H9 (cell line): ENCODE measurements at regions not wholly inside any gene's neighbourhood (a gene's known extent, or its start where the extent isn't known, plus 50 kb on each side); places are given as distances from the start of the nearest gene placed in this dataset.

Experiments used
- DNase-seq: peaks from one replicate; pipeline ENCODE4 v3.0.0-alpha.2; 2017
- H2AFZ ChIP-seq: one replicate; pipeline ENCODE4 v1.6.1; 2013; ENCODE audit warnings: mild to moderate bottlenecking, low read length, control low read depth, moderate library complexity
- H2AK5ac ChIP-seq: 2 replicates; pipeline ENCODE4 v1.6.1; 2013; ENCODE audit warnings: low read length, control low read depth, mixed read lengths; ENCODE audit not compliant: insufficient read length
- H2BK120ac ChIP-seq: one replicate; pipeline ENCODE4 v1.6.1; 2013; ENCODE audit warnings: low read depth, mild to moderate bottlenecking, low read length, control low read depth, inconsistent platforms; ENCODE audit not compliant: poor library complexity, severe bottlenecking
- H2BK12ac ChIP-seq: 2 replicates; pipeline ENCODE4 v1.6.1; 2013; ENCODE audit warnings: low read length, control low read depth, mixed read lengths, low read depth; ENCODE audit not compliant: insufficient read length
- H2BK15ac ChIP-seq: 2 replicates; pipeline ENCODE4 v1.6.1; 2013; ENCODE audit warnings: low read depth, low read length, control low read depth
- H2BK20ac ChIP-seq: one replicate; pipeline ENCODE4 v1.6.1; 2013; ENCODE audit warnings: low read depth, mild to moderate bottlenecking, low read length, control low read depth, inconsistent platforms; ENCODE audit not compliant: poor library complexity, severe bottlenecking
- H2BK5ac ChIP-seq: 2 replicates; pipeline ENCODE4 v1.6.1; 2013; ENCODE audit warnings: low read length, control low read depth, mixed read lengths; ENCODE audit not compliant: insufficient read length
- H3K14ac ChIP-seq: 2 replicates; pipeline ENCODE4 v1.6.1; 2013; ENCODE audit warnings: low read length, control low read depth; ENCODE audit not compliant: insufficient read depth
- H3K18ac ChIP-seq: 2 replicates; pipeline ENCODE4 v1.6.1; 2013; ENCODE audit warnings: low read depth, mild to moderate bottlenecking, mixed read lengths, low read length, control low read depth; ENCODE audit not compliant: insufficient read length
- H3K23ac ChIP-seq: 2 replicates; pipeline ENCODE4 v1.6.1; 2013; ENCODE audit warnings: low read length, control low read depth, mixed read lengths, low read depth; ENCODE audit not compliant: insufficient read length
- H3K23me2 ChIP-seq: 2 replicates; pipeline ENCODE4 v1.6.1; 2013; ENCODE audit warnings: low read depth, mild to moderate bottlenecking, mixed read lengths, low read length, control low read depth; ENCODE audit not compliant: insufficient read length, poor library complexity, severe bottlenecking
- H3K27ac ChIP-seq: 2 replicates; pipeline ENCODE4 v1.5.1; 2013; ENCODE audit warnings: low read length, control low read depth, mixed read lengths, low read depth; ENCODE audit not compliant: insufficient read length
- H3K27me3 ChIP-seq: 2 replicates; pipeline ENCODE4 v1.6.1; 2013; ENCODE audit warnings: low read length, control low read depth, inconsistent platforms; ENCODE audit not compliant: insufficient read depth
- H3K4ac ChIP-seq: 2 replicates; pipeline ENCODE4 v1.6.1; 2013; ENCODE audit warnings: low read depth, mild to moderate bottlenecking, control low read depth, inconsistent platforms, low read length, moderate library complexity
- H3K4me1 ChIP-seq: 2 replicates; pipeline ENCODE4 v1.6.1; 2013; ENCODE audit warnings: low read length, control low read depth, inconsistent platforms; ENCODE audit not compliant: insufficient read depth
- H3K4me2 ChIP-seq: 2 replicates; pipeline ENCODE4 v1.6.1; 2013; ENCODE audit warnings: low read length, control low read depth, mixed read lengths; ENCODE audit not compliant: insufficient read length, insufficient read depth
- H3K56ac ChIP-seq: 2 replicates; pipeline ENCODE4 v1.6.1; 2013; ENCODE audit warnings: low read depth, mild to moderate bottlenecking, mixed read lengths, low read length, control low read depth; ENCODE audit not compliant: insufficient read length
- H3K79me1 ChIP-seq: 2 replicates; pipeline ENCODE4 v1.6.1; 2013; ENCODE audit warnings: low read depth, mild to moderate bottlenecking, moderate library complexity, low read length, control low read depth, inconsistent platforms; ENCODE audit not compliant: insufficient read depth, poor library complexity, severe bottlenecking
- H3K79me2 ChIP-seq: 2 replicates; pipeline ENCODE4 v1.6.1; 2013; ENCODE audit warnings: low read length, control low read depth, inconsistent platforms; ENCODE audit not compliant: insufficient read depth
- H3K9ac ChIP-seq: 2 replicates; pipeline ENCODE4 v1.6.1; 2013; ENCODE audit warnings: low read length, control low read depth, mixed read lengths; ENCODE audit not compliant: insufficient read length; ENCODE audit errors: extremely low read depth
- H3K9me3 ChIP-seq: one replicate; pipeline ENCODE4 v1.6.1; 2013; ENCODE audit warnings: low read depth, low read length, inconsistent platforms; ENCODE audit not compliant: control insufficient read depth
- H3T11ph ChIP-seq: one replicate; pipeline ENCODE4 v1.6.1; 2013; ENCODE audit warnings: mild to moderate bottlenecking, low read length, control low read depth, inconsistent platforms
- H4K20me1 ChIP-seq: one replicate; pipeline ENCODE4 v1.6.1; 2013; ENCODE audit not compliant: control insufficient read depth, insufficient read length, insufficient read depth
- H4K5ac ChIP-seq: 2 replicates; pipeline ENCODE4 v1.6.1; 2013; ENCODE audit warnings: low read depth, mild to moderate bottlenecking, mixed read lengths, low read length, control low read depth; ENCODE audit not compliant: insufficient read length
- H4K8ac ChIP-seq: replicated peaks from 2 replicates; pipeline ENCODE4 v1.6.1; 2013; ENCODE audit warnings: low read length, control low read depth, mixed read lengths, low read depth; ENCODE audit not compliant: insufficient read length
- H4K91ac ChIP-seq: 2 replicates; pipeline ENCODE4 v1.6.1; 2013; ENCODE audit warnings: low read depth, mild to moderate bottlenecking, moderate library complexity, mixed read lengths, low read length, control low read depth; ENCODE audit not compliant: insufficient read length
- H3K27ac Mint-ChIP-seq, 3 experiments: 2 replicates in 2 of 3; 3 replicates in 1 of 3; pipeline ENCODE4 v1.8.0; 2020 to 2021; ENCODE audit warnings: mixed read lengths in 3 of 3, mild to moderate bottlenecking in 1 of 3, moderate library complexity in 1 of 3
- H3K27me3 Mint-ChIP-seq: 2 replicates; pipeline ENCODE4 v1.8.0; 2021; ENCODE audit warnings: low read depth, mild to moderate bottlenecking, moderate library complexity, mixed read lengths
- H3K36me3 Mint-ChIP-seq, 3 experiments: 2 replicates in 2 of 3; 3 replicates in 1 of 3; pipeline ENCODE4 v1.8.0; 2020 to 2021; ENCODE audit warnings: low read depth in 3 of 3, mixed read lengths in 3 of 3; ENCODE audit not compliant: insufficient read depth in 1 of 3
- H3K4me1 Mint-ChIP-seq, 2 experiments: 2 replicates each; pipeline ENCODE4 v1.8.0; 2020; ENCODE audit warnings: mixed read lengths in 2 of 2
- H3K4me3 Mint-ChIP-seq, 2 experiments: 2 replicates in 1 of 2; 3 replicates in 1 of 2; pipeline ENCODE4 v1.8.0; 2020 to 2021; ENCODE audit warnings: mild to moderate bottlenecking in 2 of 2, mixed read lengths in 2 of 2, moderate library complexity in 1 of 2
- H3K9me3 Mint-ChIP-seq, 2 experiments: 2 replicates in 1 of 2; 3 replicates in 1 of 2; pipeline ENCODE4 v1.8.0; 2020; ENCODE audit warnings: mild to moderate bottlenecking in 2 of 2, mixed read lengths in 2 of 2, moderate library complexity in 1 of 2
- WGBS: extraction: QIAGEN DNeasy Blood & Tissue Kit; methylation state at CpG from one replicate; pipeline ENCODE4 v1.1.7; 2013; ENCODE audit warnings: missing lambda C conversion rate, low lambda C conversion rate, mixed read lengths; ENCODE audit not compliant: insufficient read length; ENCODE audit errors: extremely low coverage; 5-methylcytosine and 5-hydroxymethylcytosine counted together
- TF ChIP-seq, protein P1 (sequence below): fragments of 200-600 bp; sonication (generic); conservative IDR thresholded peaks from 3 replicates; pipeline ENCODE4 v1.8.0; 2021; ENCODE audit warnings: antibody characterized with exemption, mild to moderate bottlenecking

DNA sequence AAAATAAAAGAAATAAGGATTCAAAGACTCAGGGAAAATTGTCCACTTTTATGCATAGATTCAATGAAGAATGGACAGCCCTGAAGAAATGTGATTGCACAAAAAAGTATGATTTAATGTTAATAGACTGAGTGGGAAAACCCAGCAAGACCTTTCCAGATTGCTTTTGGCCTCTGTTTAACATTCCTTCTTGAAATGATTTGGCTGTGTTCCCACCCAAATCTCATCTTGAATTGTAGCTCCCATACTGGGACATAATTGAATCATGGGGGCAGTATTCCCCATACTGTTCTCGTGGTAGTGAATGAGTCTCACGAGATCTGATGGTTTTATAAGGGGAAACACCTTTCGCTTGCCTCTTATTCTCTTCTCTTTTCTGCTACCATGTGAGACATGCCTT lies 1316.9 kb upstream of the SEL1L start:
- no peak for DNase-seq
- H3K79me1 ChIP-seq, result no peaks in the 10 kb centered on the region
- WGBS, result no CpG with 5 or more reads among the region's 3 CpGs
- H3K56ac ChIP-seq, result no peak overlapping the region
- H4K5ac ChIP-seq, result no peak overlapping the region
- Mint-ChIP-seq H3K4me3 (no peak overlapping the region), H3K9me3 (no peaks in the 10 kb centered on the region), H3K4me1 (peaks cover 6 to 13% of the 10 kb centered on the region in 2 experiments; a peak in 3 of 4 replicates), H3K27ac (no peak overlapping the region), H3K27me3 (no peaks in the 10 kb centered on the region), H3K36me3 (no peaks in the 10 kb centered on the region)
- no peaks in the 10 kb centered on the region for H3K79me2 ChIP-seq
- H4K20me1 ChIP-seq, result no peaks in the 10 kb centered on the region
- no peak overlapping the region for H3K18ac ChIP-seq
- H3K14ac ChIP-seq, result no peak overlapping the region
- no peak overlapping the region for H3K9ac ChIP-seq
- no peak overlapping the region for H2BK120ac ChIP-seq
- no peak overlapping the region for H3K23ac ChIP-seq
- no peaks in the 10 kb centered on the region for H3K4me1 ChIP-seq
- H3K23me2 ChIP-seq, result no peaks in the 10 kb centered on the region
- H3K9me3 ChIP-seq, result no peaks in the 10 kb centered on the region
- no peak overlapping the region for H4K8ac ChIP-seq
- no peak overlapping the region for H3T11ph ChIP-seq
- no peak overlapping the region for H3K4ac ChIP-seq
- H2BK15ac ChIP-seq, result no peak overlapping the region
- no peak overlapping the region for H2BK12ac ChIP-seq
- no peak overlapping the region for H4K91ac ChIP-seq
- TF ChIP-seq, protein P1, sequence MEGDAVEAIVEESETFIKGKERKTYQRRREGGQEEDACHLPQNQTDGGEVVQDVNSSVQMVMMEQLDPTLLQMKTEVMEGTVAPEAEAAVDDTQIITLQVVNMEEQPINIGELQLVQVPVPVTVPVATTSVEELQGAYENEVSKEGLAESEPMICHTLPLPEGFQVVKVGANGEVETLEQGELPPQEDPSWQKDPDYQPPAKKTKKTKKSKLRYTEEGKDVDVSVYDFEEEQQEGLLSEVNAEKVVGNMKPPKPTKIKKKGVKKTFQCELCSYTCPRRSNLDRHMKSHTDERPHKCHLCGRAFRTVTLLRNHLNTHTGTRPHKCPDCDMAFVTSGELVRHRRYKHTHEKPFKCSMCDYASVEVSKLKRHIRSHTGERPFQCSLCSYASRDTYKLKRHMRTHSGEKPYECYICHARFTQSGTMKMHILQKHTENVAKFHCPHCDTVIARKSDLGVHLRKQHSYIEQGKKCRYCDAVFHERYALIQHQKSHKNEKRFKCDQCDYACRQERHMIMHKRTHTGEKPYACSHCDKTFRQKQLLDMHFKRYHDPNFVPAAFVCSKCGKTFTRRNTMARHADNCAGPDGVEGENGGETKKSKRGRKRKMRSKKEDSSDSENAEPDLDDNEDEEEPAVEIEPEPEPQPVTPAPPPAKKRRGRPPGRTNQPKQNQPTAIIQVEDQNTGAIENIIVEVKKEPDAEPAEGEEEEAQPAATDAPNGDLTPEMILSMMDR, result no peak
- no peak overlapping the region for H2AFZ ChIP-seq
- H3K27me3 ChIP-seq, result no peaks in the 10 kb centered on the region; the same call in 1 of the 2 replicates
- no peak overlapping the region for H2BK5ac ChIP-seq
- H3K4me2 ChIP-seq, result no peak overlapping the region
- no peak overlapping the region for H2AK5ac ChIP-seq
- H3K27ac ChIP-seq, result no peak overlapping the region
- H2BK20ac ChIP-seq, result no peak overlapping the region
